Ovary (tissue), 7 donors: ENCODE measurements at regions not wholly inside any gene's neighbourhood (a gene's known extent, or its start where the extent isn't known, plus 50 kb on each side); places are given as distances from the start of the nearest gene placed in this dataset.

ENCODE experiments used
- DNase-seq, 5 donors: peaks; one replicate each; pipeline ENCODE4 v3.0.0-alpha.2; 2019 to 2020
- H3K27ac ChIP-seq, 2 donors: fragments of 200-600 bp; one replicate each; pipeline versions ENCODE4 v1.5.1 to v1.8.0; 2019 to 2022
- H3K27me3 ChIP-seq: fragments of 200-600 bp; one replicate; pipeline ENCODE4 v1.8.0; 2022
- H3K36me3 ChIP-seq: fragments of 200-600 bp; sonication (generic); one replicate; pipeline ENCODE4 v1.5.1; 2019
- H3K4me1 ChIP-seq: one replicate; pipeline ENCODE4 v1.8.1; 2013; ENCODE audit warnings: mild to moderate bottlenecking, moderate library complexity; ENCODE audit not compliant: insufficient read depth
- H3K4me3 ChIP-seq: fragments of 200-600 bp; sonication (generic); one replicate; pipeline ENCODE4 v1.5.1; 2017
- H3K9me3 ChIP-seq, 2 donors: fragments of 200-600 bp in 1 of 2; sonication (generic) in 1 of 2; one replicate each; pipeline versions ENCODE4 v1.5.1 to v1.8.1; 2013 to 2019; ENCODE audit warnings: mild to moderate bottlenecking in 1 of 2, moderate library complexity in 1 of 2
- CTCF ChIP-seq, 3 donors: fragments of 450-650 bp in 2 of 3; fragments of 200-600 bp in 1 of 3; IDR thresholded peaks; one replicate each; pipeline versions ENCODE4 v1.5.1 to v1.8.0; 2016 to 2022; ENCODE audit warnings: antibody characterized with exemption in 3 of 3, mild to moderate bottlenecking in 1 of 3
- EP300 ChIP-seq: sonication (generic); formaldehyde crosslinking; IDR thresholded peaks from one replicate; pipeline ENCODE4 v1.6.1; 2017; ENCODE audit warnings: antibody characterized with exemption
- POLR2A ChIP-seq: fragments of 450-650 bp; IDR thresholded peaks from one replicate; pipeline ENCODE4 v1.6.1; 2017; ENCODE audit warnings: antibody characterized with exemption, mild to moderate bottlenecking, moderate library complexity
- WGBS, 3 donors: extraction: QIAGEN DNeasy Blood & Tissue Kit in 1 of 3; methylation state at CpG; one replicate each; pipeline versions ENCODE4 v1.1.5 to v1.1.7; 2013 to 2017; 5-methylcytosine and 5-hydroxymethylcytosine counted together
- intact Hi-C, 4 donors: fragments of 100-400 bp; cut with DNase I; formaldehyde crosslinking; loops; one replicate each; pipeline versions ENCODE4 v1.11.0 to v1.15.1; 2022 to 2023
- donor health status: DM: no; HTN: no; CAD: no; lungs with moderate emphysema.
- donor health status: DM: no; HTN: no; CAD: no.
- donor health status: Bipolar disorder and iron deficiency.
- donor health status: DM: no; HTN: no; CAD: no.
- donor health status: DM: yes; HTN: yes; CAD: no.

GRCh38 chr6:148222376-148222775 is 120.3 kb upstream of the SASH1 start:
- WGBS, 3 donors, result 78 to 87% (median 85%) methylated on average over 3 of the region's 3 CpGs

GRCh38 chr6:148222846-148223245 is 119.8 kb upstream of the SASH1 start:
- 63 to 77% (median 71%) methylated on average over 6 of the region's 6 CpGs for WGBS, 3 donors
- Histone ChIP-seq H3K27ac (no peak overlapping the region), H3K4me3 (no peak overlapping the region), H3K4me1 (peaks cover 1% of the 10 kb centered on the region), H3K27me3 (no peaks in the 10 kb centered on the region), H3K36me3 (no peaks in the 10 kb centered on the region), H3K9me3 (no peaks in the 10 kb centered on the region)
- TF ChIP-seq POLR2A (no peak), CTCF (IDR thresholded peaks at IDR 0.05) (no peak), EP300 (no peak)
- DNase-seq, result no peak
- intact Hi-C loops, result no loop called here

More at GRCh38 chr6:148222376-148222775, 120.3 kb upstream of the SASH1 start:
- intact Hi-C loops, result no loop called here
- Histone ChIP-seq H3K9me3 (no peaks in the 10 kb centered on the region), H3K4me3 (no peak overlapping the region), H3K4me1 (peaks cover 1% of the 10 kb centered on the region), H3K36me3 (no peaks in the 10 kb centered on the region), H3K27ac (no peak overlapping the region), H3K27me3 (no peaks in the 10 kb centered on the region)
- TF ChIP-seq EP300, result no peak
- no peak for TF ChIP-seq POLR2A
- TF ChIP-seq CTCF (IDR thresholded peaks at IDR 0.05), result no peak
- no peak for DNase-seq

- H3K27me3 ChIP-seq, result no peaks in the 10 kb centered on the region
- H3K4me1 ChIP-seq, result peaks cover 1% of the 10 kb centered on the region
- no peaks in the 10 kb centered on the region for H3K9me3 ChIP-seq
- intact Hi-C loops, result no loop called here
- H3K36me3 ChIP-seq, result no peaks in the 10 kb centered on the region
- no peak overlapping the region for H3K4me3 ChIP-seq
- 90 to 96% (median 93%) methylated on average over 3 of the region's 3 CpGs for WGBS, 3 donors
- H3K27ac ChIP-seq, result no peak overlapping the region
- TF ChIP-seq EP300, result no peak
- no peak for TF ChIP-seq CTCF (IDR thresholded peaks at IDR 0.05)
- no peak for TF ChIP-seq POLR2A
- DNase-seq, result no peak
Measured at GRCh38 chr6:148223424-148223842, 119.2 kb upstream of the SASH1 start.

- intact Hi-C loops, result no loop called here
- no peaks in the 10 kb centered on the region for H3K27me3 ChIP-seq
- no peaks in the 10 kb centered on the region for H3K36me3 ChIP-seq
- no peak overlapping the region for H3K27ac ChIP-seq
- no peak overlapping the region for H3K4me3 ChIP-seq
- H3K9me3 ChIP-seq, result no peaks in the 10 kb centered on the region
- no peaks in the 10 kb centered on the region for H3K4me1 ChIP-seq
- TF ChIP-seq POLR2A (no peak), EP300 (no peak), CTCF (IDR thresholded peaks at IDR 0.05) (no peak)
- DNase-seq, result no peak
Measured at GRCh38 chr6:148225871-148226270, 116.8 kb upstream of the SASH1 start.

GRCh38 chr6:148226284-148226683 is 116.4 kb upstream of the SASH1 start:
- H3K9me3 ChIP-seq, result no peaks in the 10 kb centered on the region
- H3K4me3 ChIP-seq, result no peak overlapping the region
- no peaks in the 10 kb centered on the region for H3K27me3 ChIP-seq
- TF ChIP-seq POLR2A (no peak), CTCF (IDR thresholded peaks at IDR 0.05) (no peak), EP300 (no peak)
- no peaks in the 10 kb centered on the region for H3K36me3 ChIP-seq
- no peak for DNase-seq
- 85 to 92% (median 88%) methylated on average over 6 of the region's 6 CpGs for WGBS, 3 donors
- no peak overlapping the region for H3K27ac ChIP-seq
- no peaks in the 10 kb centered on the region for H3K4me1 ChIP-seq
- intact Hi-C loops, result no loop called here
